ENCODE measurements at regions not wholly inside any gene's neighbourhood (a gene's known extent, or its start where the extent isn't known, plus 50 kb on each side); places are given as distances from the start of the nearest gene placed in this dataset.

- no peak for TF ChIP-seq ZNF274 (IDR thresholded peaks at IDR 0.05; ENCODE audit: low read depth, low read length)
- no peak overlapping the region for H3K4me3 ChIP-seq (ENCODE audit: low read length)
Measured at GRCh38 chr2:8518979-8519668, 162.7 kb upstream of the ID2 start.

DNA sequence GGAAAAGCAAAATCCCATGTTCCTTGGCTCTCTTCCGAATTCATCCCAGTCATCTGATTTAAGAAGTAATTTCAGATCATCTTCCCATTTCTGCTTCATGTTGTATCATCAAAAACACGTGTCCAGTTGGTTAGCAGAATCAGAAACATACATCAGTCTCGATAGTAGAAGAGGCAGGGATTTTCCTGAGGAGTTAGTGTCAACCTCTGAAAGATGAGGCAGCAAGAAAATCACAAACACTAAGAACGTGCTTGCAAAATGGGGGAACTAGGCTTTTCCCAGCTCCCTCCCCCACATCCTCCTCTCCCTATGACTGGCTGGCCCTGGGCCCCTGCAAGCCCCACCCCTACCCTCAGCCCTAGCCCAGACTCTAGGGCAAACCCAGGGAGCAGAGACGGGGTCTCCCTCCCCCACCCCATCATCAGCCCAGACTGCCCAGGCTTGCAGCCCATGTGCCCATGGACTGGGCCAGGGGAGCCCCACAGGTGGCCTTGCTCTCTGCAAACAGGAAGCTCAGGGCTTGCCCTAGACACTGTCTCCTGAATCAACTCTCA, 161.0 kb upstream of the ID2 start:
- no peak overlapping the region for H3K4me3 ChIP-seq (ENCODE audit: low read length)
- no peak for TF ChIP-seq ZNF274 (IDR thresholded peaks at IDR 0.05; ENCODE audit: low read depth, low read length)

DNA sequence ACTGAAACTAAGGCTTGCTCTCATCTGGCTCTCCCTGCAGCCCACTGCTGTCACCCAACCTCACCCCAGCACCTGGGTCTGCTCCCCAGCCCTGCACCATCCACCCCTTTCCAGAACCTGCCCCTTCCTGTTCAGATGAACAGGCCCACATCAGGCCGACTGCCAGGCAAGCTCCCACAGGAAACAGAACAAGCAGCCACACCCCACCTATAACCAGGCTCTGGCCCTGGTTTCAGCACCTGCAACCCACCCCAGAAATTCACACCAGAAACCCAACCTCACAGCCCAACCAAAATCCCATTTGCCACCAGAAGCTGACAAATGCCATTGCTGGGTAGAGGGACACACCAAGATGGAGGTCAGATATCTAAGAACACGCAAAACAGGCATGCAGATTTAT, 159.2 kb upstream of the ID2 start:
- no peak overlapping the region for H3K4me3 ChIP-seq (ENCODE audit: low read length)
- TF ChIP-seq ZNF274 (IDR thresholded peaks at IDR 0.05; ENCODE audit: low read depth, low read length): no peak

GRCh38 chr2:8524388-8524787, 157.5 kb upstream of the ID2 start:
- TF ChIP-seq ZNF274 (IDR thresholded peaks at IDR 0.05; ENCODE audit: low read depth, low read length): no peak
- no peak overlapping the region for H3K4me3 ChIP-seq (ENCODE audit: low read length)

GRCh38 chr2:8524823-8525222, 157.0 kb upstream of the ID2 start:
- no peak for TF ChIP-seq ZNF274 (IDR thresholded peaks at IDR 0.05; ENCODE audit: low read depth, low read length)
- no peak overlapping the region for H3K4me3 ChIP-seq (ENCODE audit: low read length)

GRCh38 chr2:8525236-8525581, 156.6 kb upstream of the ID2 start:
- H3K4me3 ChIP-seq (ENCODE audit: low read length): no peak overlapping the region
- no peak for TF ChIP-seq ZNF274 (IDR thresholded peaks at IDR 0.05; ENCODE audit: low read depth, low read length)

DNA sequence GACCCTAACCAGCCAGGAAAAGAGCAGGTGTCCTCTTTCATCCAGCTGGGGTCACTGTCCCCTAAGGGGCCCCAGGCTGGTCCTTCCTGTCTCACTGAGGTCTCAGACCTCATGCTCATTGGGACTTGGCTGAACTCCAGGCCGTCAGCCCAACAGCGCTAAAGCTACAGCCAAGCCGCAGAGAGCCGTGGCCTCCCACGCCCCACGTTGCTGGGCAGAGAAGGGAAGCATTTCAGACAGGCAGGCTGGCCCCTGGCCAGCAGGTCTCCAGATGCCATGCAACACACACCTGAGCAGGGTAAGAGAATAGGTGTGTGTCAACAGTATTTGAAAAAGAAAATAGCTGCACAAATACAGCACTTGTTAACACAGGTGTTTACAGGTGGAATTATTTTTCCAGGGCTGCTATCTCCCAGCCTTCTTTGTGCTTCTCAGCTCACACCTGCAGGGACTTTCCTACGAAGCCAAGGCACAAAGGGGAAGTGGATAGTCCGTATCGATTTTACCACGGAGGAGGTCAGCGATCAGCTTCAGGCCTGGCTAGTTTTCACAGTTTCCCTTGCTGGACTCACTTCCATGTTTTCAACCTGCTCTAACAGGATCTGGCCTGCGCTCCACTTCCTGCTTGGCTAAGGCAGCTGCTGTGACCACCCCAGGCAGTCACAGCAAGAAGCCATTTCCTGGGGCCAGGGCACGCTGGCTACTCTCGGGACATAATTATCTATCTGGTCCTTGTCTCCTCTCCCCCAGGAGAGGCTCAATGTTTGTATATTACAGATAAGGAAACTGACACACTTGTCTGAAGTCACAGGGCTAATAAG, 156.1 kb upstream of the ID2 start:
- TF ChIP-seq ZNF274 (IDR thresholded peaks at IDR 0.05; ENCODE audit: low read depth, low read length): no peak
- H3K4me3 ChIP-seq (ENCODE audit: low read length): no peak overlapping the region; the same call in 1 of the 2 replicates

GRCh38 chr2:8526403-8526696, 155.5 kb upstream of the ID2 start:
- H3K4me3 ChIP-seq (ENCODE audit: low read length): no peak overlapping the region; the same call in 1 of the 2 replicates
- TF ChIP-seq ZNF274 (IDR thresholded peaks at IDR 0.05; ENCODE audit: low read depth, low read length): no peak

DNA sequence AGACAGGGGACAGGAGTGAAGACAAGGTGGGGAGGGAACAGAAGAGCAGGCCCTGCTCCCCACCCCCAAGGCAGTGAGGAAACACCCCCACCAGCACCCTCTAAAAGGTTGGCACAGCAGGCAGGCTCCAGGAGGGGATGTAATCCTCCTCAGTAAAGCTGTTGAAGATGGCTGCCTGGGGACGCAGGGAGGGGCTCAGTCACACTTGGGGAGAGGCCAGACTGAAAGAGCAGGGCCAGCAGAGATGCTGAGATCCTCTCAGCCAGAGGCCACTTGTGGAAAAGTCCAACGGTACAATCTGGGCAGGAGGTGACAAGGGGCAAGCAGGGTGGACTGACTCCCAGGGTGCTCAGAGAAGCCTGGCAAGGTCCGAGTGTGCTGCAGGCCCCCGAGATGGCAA, 154.8 kb upstream of the ID2 start:
- no peak overlapping the region for H3K4me3 ChIP-seq (ENCODE audit: low read length)
- TF ChIP-seq ZNF274 (IDR thresholded peaks at IDR 0.05; ENCODE audit: low read depth, low read length): no peak

- no peak overlapping the region for H3K4me3 ChIP-seq (ENCODE audit: low read length)
- no peak for TF ChIP-seq ZNF274 (IDR thresholded peaks at IDR 0.05; ENCODE audit: low read depth, low read length)
Measured at GRCh38 chr2:8527676-8528075, 154.2 kb upstream of the ID2 start.

- no peak for TF ChIP-seq ZNF274 (IDR thresholded peaks at IDR 0.05; ENCODE audit: low read depth, low read length)
- H3K4me3 ChIP-seq (ENCODE audit: low read length): no peak overlapping the region
Measured at GRCh38 chr2:8528863-8529262, 153.0 kb upstream of the ID2 start.

DNA sequence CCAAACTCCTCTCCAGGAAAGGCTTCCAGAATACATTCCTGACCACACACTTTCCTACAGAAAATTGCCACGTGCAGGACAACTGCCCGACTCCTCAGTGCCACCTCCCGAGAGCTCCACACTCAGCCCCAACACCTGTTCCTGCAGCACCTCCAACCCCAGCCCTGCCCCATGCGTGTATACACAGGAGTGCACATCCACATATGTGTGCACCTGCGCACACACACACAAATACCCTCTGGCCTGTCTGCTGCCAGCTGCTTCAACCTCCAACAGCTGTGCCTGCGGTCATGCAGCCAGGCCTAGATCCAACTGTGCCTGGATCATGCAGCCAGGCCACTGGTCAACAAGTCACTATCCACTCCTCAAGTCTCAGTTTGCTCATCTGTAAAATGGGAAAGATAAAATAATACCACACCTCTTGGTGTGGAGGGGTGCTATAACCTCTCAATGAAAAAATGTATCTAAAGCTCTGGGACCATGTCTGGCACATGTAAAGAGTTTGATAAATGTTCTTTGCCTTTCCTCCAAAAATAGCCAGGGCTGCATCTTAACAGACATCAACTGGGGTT, 152.1 kb upstream of the ID2 start:
- no peak for TF ChIP-seq ZNF274 (IDR thresholded peaks at IDR 0.05; ENCODE audit: low read depth, low read length)
- H3K4me3 ChIP-seq (ENCODE audit: low read length): no peak overlapping the region

DNA sequence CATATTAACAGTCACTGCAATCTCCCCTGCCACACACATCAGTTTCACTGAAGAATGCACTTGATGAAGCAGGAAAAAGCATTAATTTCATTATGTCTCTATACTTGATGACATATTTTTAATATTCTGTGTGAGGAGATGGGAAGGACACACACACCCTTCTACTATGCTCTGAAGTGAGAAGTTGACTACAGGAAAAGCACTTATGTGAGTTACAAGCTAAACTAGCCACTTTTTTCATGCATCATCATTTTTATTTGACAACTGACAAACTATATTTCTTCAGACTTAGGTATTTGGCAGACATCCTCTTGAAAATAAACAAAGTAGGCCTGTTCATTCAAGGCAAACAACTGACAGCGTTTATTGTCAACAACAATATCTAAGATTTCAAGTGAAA, 150.4 kb upstream of the ID2 start:
- H3K4me3 ChIP-seq (ENCODE audit: low read length): no peak overlapping the region
- no peak for TF ChIP-seq ZNF274 (IDR thresholded peaks at IDR 0.05; ENCODE audit: low read depth, low read length)

GRCh38 chr2:8532438-8532837, 149.4 kb upstream of the ID2 start:
- H3K4me3 ChIP-seq (ENCODE audit: low read length): no peak overlapping the region
- no peak for TF ChIP-seq ZNF274 (IDR thresholded peaks at IDR 0.05; ENCODE audit: low read depth, low read length)

DNA sequence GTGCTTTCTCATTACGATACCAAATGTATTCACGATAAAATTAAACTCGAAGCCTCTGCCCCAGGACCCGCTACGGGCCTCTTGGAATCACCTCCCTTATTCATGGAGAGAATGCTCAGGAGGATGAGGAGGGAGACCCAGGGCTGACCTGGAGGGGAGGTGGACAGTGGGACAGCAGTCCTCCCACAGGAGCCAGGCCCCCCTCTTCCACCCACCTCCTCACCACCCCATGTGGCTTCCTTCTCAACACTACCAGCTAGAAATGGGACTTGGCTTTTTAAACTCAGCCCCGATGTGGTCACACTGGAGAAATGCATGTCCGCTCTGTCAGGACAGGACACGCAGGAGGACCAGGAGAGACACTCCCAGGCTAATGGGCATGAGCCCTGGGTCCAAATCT, 147.9 kb upstream of the ID2 start:
- H3K4me3 ChIP-seq (ENCODE audit: low read length): no peak overlapping the region
- TF ChIP-seq ZNF274 (IDR thresholded peaks at IDR 0.05; ENCODE audit: low read depth, low read length): no peak
